HTR-8/SVneo (cell line): ENCODE measurements at regions not wholly inside any gene's neighbourhood (a gene's known extent, or its start where the extent isn't known, plus 50 kb on each side); places are given as distances from the start of the nearest gene placed in this dataset.

ENCODE experiments used
- DNase-seq: peaks from one replicate; pipeline ENCODE4 v3.0.0; 2011; ENCODE audit warnings: low spot score, mixed read lengths; ENCODE audit not compliant: insufficient read length
- FAIRE-seq: peaks from 2 replicates; lab custom pipeline; 2011; peaks lifted over from hg19 to GRCh38; lab: Jason Lieb, UNC

- FAIRE-seq (no peak), DNase-seq (no peak)
Observed at GRCh38 chr11:109237636-109238035, 184.4 kb upstream of the C11orf87 start.

- FAIRE-seq: peak; percentile 33
- DNase-seq: no peak
Observed at GRCh38 chr11:109241988-109242536, 179.9 kb upstream of the C11orf87 start.

GRCh38 chr11:109247071-109247470, 174.9 kb upstream of the C11orf87 start:
- FAIRE-seq: peak; percentile 84

GRCh38 chr11:109249597-109249996, 172.4 kb upstream of the C11orf87 start:
- FAIRE-seq (no peak), DNase-seq (no peak)

More at GRCh38 chr11:109247071-109247470, 174.9 kb upstream of the C11orf87 start:
- peak; percentile 37 for DNase-seq

- no peak for DNase-seq
- FAIRE-seq: no peak
Observed at GRCh38 chr11:109251230-109251629, 170.8 kb upstream of the C11orf87 start.

GRCh38 chr11:109264128-109264527, 157.9 kb upstream of the C11orf87 start:
- DNase-seq (no peak), FAIRE-seq (no peak)

- no peak for DNase-seq
- peak; percentile 4 for FAIRE-seq
Observed at GRCh38 chr11:109267293-109268095, 154.5 kb upstream of the C11orf87 start.

- DNase-seq: no peak
- FAIRE-seq: no peak
Observed at GRCh38 chr11:109275931-109276330, 146.1 kb upstream of the C11orf87 start.

GRCh38 chr11:109285465-109285864, 136.5 kb upstream of the C11orf87 start:
- FAIRE-seq: no peak
- DNase-seq: no peak

- no peak for FAIRE-seq
Observed at GRCh38 chr11:109291553-109291952, 130.4 kb upstream of the C11orf87 start.

GRCh38 chr11:109298865-109299264, 123.1 kb upstream of the C11orf87 start:
- no peak for FAIRE-seq
- DNase-seq: no peak

More at GRCh38 chr11:109291553-109291952, 130.4 kb upstream of the C11orf87 start:
- no peak for DNase-seq

- FAIRE-seq (no peak), DNase-seq (no peak)
Observed at GRCh38 chr11:109300211-109300610, 121.8 kb upstream of the C11orf87 start.

GRCh38 chr11:109302591-109303334, 119.2 kb upstream of the C11orf87 start:
- FAIRE-seq: no peak
- DNase-seq: no peak

GRCh38 chr11:109303342-109303741, 118.6 kb upstream of the C11orf87 start:
- no peak for DNase-seq
- no peak for FAIRE-seq

- FAIRE-seq: no peak
Observed at GRCh38 chr11:109304159-109304558, 117.8 kb upstream of the C11orf87 start.

GRCh38 chr11:109305009-109305408, 117.0 kb upstream of the C11orf87 start:
- no peak for FAIRE-seq

More at GRCh38 chr11:109304159-109304558, 117.8 kb upstream of the C11orf87 start:
- no peak for DNase-seq

GRCh38 chr11:109306322-109306721, 115.7 kb upstream of the C11orf87 start:
- FAIRE-seq: no peak
- peak; percentile 6 for DNase-seq

More at GRCh38 chr11:109305009-109305408, 117.0 kb upstream of the C11orf87 start:
- no peak for DNase-seq

- no peak for DNase-seq
- no peak for FAIRE-seq
Observed at GRCh38 chr11:109307366-109307765, 114.6 kb upstream of the C11orf87 start.

- FAIRE-seq (no peak), DNase-seq (no peak)
Observed at GRCh38 chr11:109308551-109308950, 113.4 kb upstream of the C11orf87 start.

- peak; percentile 6 for DNase-seq
- FAIRE-seq: no peak
Observed at GRCh38 chr11:109309153-109309552, 112.8 kb upstream of the C11orf87 start.

GRCh38 chr11:109317726-109318125, 104.3 kb upstream of the C11orf87 start:
- no peak for FAIRE-seq
- DNase-seq: no peak
